GM12878 (cell line): ENCODE measurements at regions not wholly inside any gene's neighbourhood (a gene's known extent, or its start where the extent isn't known, plus 50 kb on each side); places are given as distances from the start of the nearest gene placed in this dataset.

ENCODE experiments used
- ATAC-seq: fragments of 200-7000 bp; cut with Tn5 transposase; 3 replicates; pipeline ENCODE4 v1.9.1; 2020; ENCODE audit warnings: mild to moderate bottlenecking, moderate library complexity
- BruUV-seq: library from RNA; stranded (reverse); fragments of 400-500 nt; replicated peaks from 2 replicates; lab custom pipeline; 2021; lab: Mats Ljungman, UMichigan
- CTCF ChIA-PET: fragments of 300-600 bp; sonication (Branson Sonifier 250); formaldehyde crosslinking; extraction: SDS; loops from one replicate; lab custom pipeline; 2021; ENCODE audit warnings: inconsistent platforms; lab: Yijun Ruan, JAX
- POLR2A ChIA-PET: fragments of 350-600 bp; formaldehyde crosslinking; extraction: SDS; loops from one replicate; lab custom pipeline; 2021; ENCODE audit warnings: inconsistent platforms; lab: Charles Lee
- RAD21 ChIA-PET: fragments of 300-600 bp; sonication (Branson Sonifier 250); formaldehyde crosslinking; loops from one replicate; lab custom pipeline; 2023; ENCODE audit warnings: antibody characterized with exemption; ENCODE audit not compliant: unreplicated experiment; lab: Charles Lee
- SMC1A ChIA-PET: fragments of 300-600 bp; sonication (Branson Sonifier 250); formaldehyde crosslinking; loops from one replicate; lab custom pipeline; 2023; ENCODE audit not compliant: unreplicated experiment, uncharacterized antibody; lab: Charles Lee
- DNase-seq: peaks from one replicate; pipeline ENCODE4 v3.0.0-alpha.2; 2011; ENCODE audit warnings: low read depth, low spot score
- FAIRE-seq: peaks from 3 replicates; lab custom pipeline; 2011; peaks lifted over from hg19 to GRCh38; lab: Jason Lieb, UNC
- H2AFZ ChIP-seq: 2 replicates; pipeline ENCODE4 v1.6.0; 2011; ENCODE audit warnings: low read depth, low read length, control low read depth; ENCODE audit not compliant: control insufficient read depth
- H3K27ac ChIP-seq: 2 replicates; pipeline ENCODE4 v1.5.1; 2011; ENCODE audit warnings: control low read depth; ENCODE audit not compliant: control insufficient read depth, insufficient read depth
- H3K27me3 ChIP-seq, 2 experiments: replicated peaks in 1 of 2; 2 replicates each; pipeline versions ENCODE4 v1.6.0 to v1.6.1; 2011; ENCODE audit warnings: low read length in 1 of 2; ENCODE audit not compliant: control insufficient read depth in 2 of 2, insufficient read depth in 2 of 2
- H3K36me3 ChIP-seq, 2 experiments: 2 replicates each; pipeline ENCODE4 v1.5.1; 2011; ENCODE audit warnings: low read length in 1 of 2; ENCODE audit not compliant: control insufficient read depth in 2 of 2, insufficient read depth in 2 of 2
- H3K4me1 ChIP-seq: 2 replicates; pipeline ENCODE4 v1.6.1; 2011; ENCODE audit warnings: mild to moderate bottlenecking, low read length, moderate library complexity, mixed read lengths; ENCODE audit not compliant: control insufficient read depth, insufficient read depth
- H3K4me2 ChIP-seq: 2 replicates; pipeline ENCODE4 v1.6.0; 2011; ENCODE audit warnings: control low read depth; ENCODE audit not compliant: control insufficient read depth, insufficient read depth
- H3K4me3 ChIP-seq: fragments of 200-600 bp; sonication (generic); 2 replicates; pipeline ENCODE4 v1.5.1; 2016
- H3K79me2 ChIP-seq: 2 replicates; pipeline ENCODE4 v1.6.0; 2011; ENCODE audit warnings: low read length; ENCODE audit not compliant: control insufficient read depth, insufficient read depth
- H3K9ac ChIP-seq: 2 replicates; pipeline ENCODE4 v1.8.0; 2011; ENCODE audit warnings: low read length, control low read depth, mixed read lengths; ENCODE audit not compliant: control insufficient read depth, insufficient read depth
- H3K9me3 ChIP-seq: replicated peaks from 3 replicates; pipeline ENCODE4 v1.5.1; 2011; ENCODE audit warnings: mild to moderate bottlenecking, low read length; ENCODE audit not compliant: control insufficient read depth, insufficient read depth
- H4K20me1 ChIP-seq: 2 replicates; pipeline ENCODE4 v1.6.0; 2011; ENCODE audit not compliant: control insufficient read depth, insufficient read depth
- CBX3 ChIP-seq: fragments of 200-600 bp; sonication (generic); IDR thresholded peaks from 2 replicates; pipeline ENCODE4 v1.6.1; 2016; ENCODE audit warnings: low read depth, borderline replicate concordance
- CHD2 ChIP-seq: IDR thresholded peaks from 2 replicates; pipeline ENCODE4 v1.6.1; 2011; ENCODE audit warnings: low read depth, low read length, improper control_type of control experiment, borderline replicate concordance
- EP300 ChIP-seq, 2 experiments: fragments of 150-350 bp in 1 of 2; IDR thresholded peaks; 2 replicates each; pipeline ENCODE4 v1.6.1; 2011 to 2012; ENCODE audit warnings: low read depth in 2 of 2, low read length in 2 of 2, borderline replicate concordance in 1 of 2, improper control_type of control experiment in 1 of 2, inconsistent platforms in 1 of 2; ENCODE audit not compliant: control insufficient read depth in 1 of 2
- GABPA ChIP-seq: IDR thresholded peaks from 2 replicates; pipeline ENCODE4 v1.6.1; 2014; ENCODE audit warnings: antibody characterized with exemption, low read depth, mild to moderate bottlenecking, inconsistent platforms
- MYB ChIP-seq: fragments of 150-350 bp; IDR thresholded peaks from 2 replicates; pipeline ENCODE4 v1.6.1; 2014; ENCODE audit warnings: mild to moderate bottlenecking, low read depth, low read length, borderline replicate concordance
- NR2F1 ChIP-seq: fragments of 450-650 bp; conservative IDR thresholded peaks from 2 replicates; pipeline ENCODE4 v1.6.1; 2017; ENCODE audit warnings: mild to moderate bottlenecking
- POLR2AphosphoS2 ChIP-seq: IDR thresholded peaks from 2 replicates; pipeline ENCODE4 v1.6.1; 2011; ENCODE audit warnings: low read depth, mild to moderate bottlenecking, low read length, improper control_type of control experiment, moderate library complexity
- SREBF2 ChIP-seq: IDR thresholded peaks from 2 replicates; pipeline ENCODE4 v1.6.1; 2012; ENCODE audit warnings: mild to moderate bottlenecking, low read length
- TCF12 ChIP-seq: IDR thresholded peaks from 2 replicates; pipeline ENCODE4 v1.6.1; 2011; ENCODE audit warnings: low read depth, mild to moderate bottlenecking, low read length
- ZNF384 ChIP-seq: IDR thresholded peaks from 2 replicates; pipeline ENCODE4 v1.6.1; 2012; ENCODE audit warnings: low read depth, mild to moderate bottlenecking, low read length, improper control_type of control experiment, borderline replicate concordance
- WGBS: methylation state at CpG from one replicate; pipeline ENCODE4 v1.1.6; 2016; ENCODE audit warnings: low lambda C conversion rate; ENCODE audit not compliant: insufficient replicate concordance, insufficient coverage; ENCODE audit errors: missing lambda C conversion rate; 5-methylcytosine and 5-hydroxymethylcytosine counted together
- in situ Hi-C: fragments of 300-500 bp; cut with MboI; formaldehyde crosslinking; loops from 9 replicates; pipeline ENCODE4 v1.14.3; 2018; ENCODE audit warnings: mixed read lengths
- intact Hi-C: fragments of 100-400 bp; cut with micrococcal nuclease; formaldehyde crosslinking; loops from one replicate; pipeline ENCODE4 v1.14.2; 2022; ENCODE audit not compliant: unreplicated experiment
- TF ChIP-seq, protein P1 (sequence below): IDR thresholded peaks from 2 replicates; pipeline ENCODE4 v1.6.1; 2012; ENCODE audit warnings: mild to moderate bottlenecking, low read depth, low read length

DNA sequence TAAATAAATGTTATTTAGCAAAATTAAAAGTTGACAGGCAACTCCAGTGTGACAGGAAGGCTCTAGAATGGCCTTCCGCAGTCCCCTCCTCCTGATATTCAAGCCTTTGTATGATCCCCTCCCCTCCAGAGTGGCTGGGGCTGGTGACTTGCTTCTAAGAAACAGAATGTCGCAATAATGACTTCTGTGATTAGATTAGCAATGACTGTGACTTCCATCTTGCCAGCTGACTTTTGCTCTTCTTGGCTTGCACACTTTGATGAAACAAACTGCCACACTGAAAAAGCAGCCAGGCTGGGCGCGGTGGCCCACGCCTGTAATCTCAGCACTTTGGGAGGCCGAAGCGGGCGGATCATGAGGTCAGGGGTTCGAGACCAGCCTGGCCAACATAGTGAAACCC, 106.5 kb upstream of the LARP1 start (continued):
- no peak for TF ChIP-seq POLR2AphosphoS2
- TF ChIP-seq SREBF2, result no peak
- TF ChIP-seq, protein P1, sequence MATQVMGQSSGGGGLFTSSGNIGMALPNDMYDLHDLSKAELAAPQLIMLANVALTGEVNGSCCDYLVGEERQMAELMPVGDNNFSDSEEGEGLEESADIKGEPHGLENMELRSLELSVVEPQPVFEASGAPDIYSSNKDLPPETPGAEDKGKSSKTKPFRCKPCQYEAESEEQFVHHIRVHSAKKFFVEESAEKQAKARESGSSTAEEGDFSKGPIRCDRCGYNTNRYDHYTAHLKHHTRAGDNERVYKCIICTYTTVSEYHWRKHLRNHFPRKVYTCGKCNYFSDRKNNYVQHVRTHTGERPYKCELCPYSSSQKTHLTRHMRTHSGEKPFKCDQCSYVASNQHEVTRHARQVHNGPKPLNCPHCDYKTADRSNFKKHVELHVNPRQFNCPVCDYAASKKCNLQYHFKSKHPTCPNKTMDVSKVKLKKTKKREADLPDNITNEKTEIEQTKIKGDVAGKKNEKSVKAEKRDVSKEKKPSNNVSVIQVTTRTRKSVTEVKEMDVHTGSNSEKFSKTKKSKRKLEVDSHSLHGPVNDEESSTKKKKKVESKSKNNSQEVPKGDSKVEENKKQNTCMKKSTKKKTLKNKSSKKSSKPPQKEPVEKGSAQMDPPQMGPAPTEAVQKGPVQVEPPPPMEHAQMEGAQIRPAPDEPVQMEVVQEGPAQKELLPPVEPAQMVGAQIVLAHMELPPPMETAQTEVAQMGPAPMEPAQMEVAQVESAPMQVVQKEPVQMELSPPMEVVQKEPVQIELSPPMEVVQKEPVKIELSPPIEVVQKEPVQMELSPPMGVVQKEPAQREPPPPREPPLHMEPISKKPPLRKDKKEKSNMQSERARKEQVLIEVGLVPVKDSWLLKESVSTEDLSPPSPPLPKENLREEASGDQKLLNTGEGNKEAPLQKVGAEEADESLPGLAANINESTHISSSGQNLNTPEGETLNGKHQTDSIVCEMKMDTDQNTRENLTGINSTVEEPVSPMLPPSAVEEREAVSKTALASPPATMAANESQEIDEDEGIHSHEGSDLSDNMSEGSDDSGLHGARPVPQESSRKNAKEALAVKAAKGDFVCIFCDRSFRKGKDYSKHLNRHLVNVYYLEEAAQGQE, result no peak
- TF ChIP-seq CHD2, result no peak
- TF ChIP-seq ZNF384, result no peak
- TF ChIP-seq NR2F1, result no peak
- no peak for TF ChIP-seq CBX3

DNA sequence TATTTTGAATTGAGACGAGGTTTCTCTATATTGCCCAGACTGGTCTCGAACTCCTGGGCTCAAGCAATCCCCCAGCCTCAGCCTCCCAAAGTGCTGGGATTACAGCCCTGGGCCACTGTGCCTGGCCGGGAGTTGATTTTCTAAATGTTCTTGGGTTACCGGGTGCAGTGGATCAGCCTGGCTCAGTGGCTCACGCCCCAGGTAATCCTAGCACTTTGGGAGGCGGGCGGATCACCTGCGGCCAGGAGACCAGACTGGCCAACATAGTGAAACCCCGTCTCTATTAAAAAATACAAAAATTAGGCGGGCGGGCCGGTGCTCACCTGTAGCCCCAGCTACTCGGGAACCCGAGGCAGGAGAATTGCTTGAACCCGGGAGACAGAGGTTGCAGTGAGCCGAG, 106.9 kb upstream of the LARP1 start:
- peaks cover 0 to 3% of the 10 kb centered on the region in 2 experiments; a peak in 2 of 4 replicates for H3K27me3 ChIP-seq
- H3K27ac ChIP-seq, result no peak overlapping the region
- no TSS peak for BruUV-seq
- ChIA-PET CTCF (interaction anchor here (0.9 to 1.9 kb wide), 2 partner anchors 210 to 356 kb away, joined by 3 to 5 read pairs; partner anchors contain the start of gene CNOT8), RAD21 (no interaction called here), SMC1A (interaction anchor here (0.8 kb wide), 1 partner anchor 37 kb away, joined by 3 read pairs; no protein-coding TSS in a partner anchor), POLR2A (no interaction called here)
- H3K4me3 ChIP-seq, result no peak overlapping the region
- no peak for FAIRE-seq
- in situ Hi-C loops, result loop anchor here (5.0 kb wide), 1 partner anchor 164 kb away; no protein-coding TSS in a partner anchor
- intact Hi-C loops, result no loop called here
- TF ChIP-seq MYB (no peak), TCF12 (no peak), GABPA (no peak), EP300 (IDR thresholded peaks at IDR 0.05; ENCODE audit: borderline replicate concordance in 1 of 2, control insufficient read depth in 1 of 2, low read depth in 2 of 2, low read length in 2 of 2) (no peak)
- H3K79me2 ChIP-seq, result no peaks in the 10 kb centered on the region
- 86% methylated on average over 16 of the region's 16 CpGs for WGBS
- no peaks in the 10 kb centered on the region for H4K20me1 ChIP-seq
- peaks cover 4% of the 10 kb centered on the region for H3K4me1 ChIP-seq
- H3K36me3 ChIP-seq, result no peaks in the 10 kb centered on the region
- no peak overlapping the region for H3K4me2 ChIP-seq
- H3K9ac ChIP-seq, result no peak overlapping the region
- ATAC-seq, result no peak
- no peak overlapping the region for H2AFZ ChIP-seq
- DNase-seq, result no peak
- H3K9me3 ChIP-seq, result no peaks in the 10 kb centered on the region
